WTC11 (cell line): ENCODE measurements at regions not wholly inside any gene's neighbourhood (a gene's known extent, or its start where the extent isn't known, plus 50 kb on each side); places are given as distances from the start of the nearest gene placed in this dataset.

Experiments
- CREB1 ChIP-seq: sonication (generic); formaldehyde crosslinking; IDR thresholded peaks from 2 replicates; pipeline ENCODE4 v1.8.0; 2023; ENCODE audit warnings: mild to moderate bottlenecking, missing genetic modification reagents
- ESRRA ChIP-seq: sonication (generic); formaldehyde crosslinking; IDR thresholded peaks from 2 replicates; pipeline ENCODE4 v1.8.1; 2022; ENCODE audit warnings: mild to moderate bottlenecking, missing genetic modification reagents, borderline replicate concordance
- FOXJ3 ChIP-seq: sonication (generic); formaldehyde crosslinking; IDR thresholded peaks from 2 replicates; pipeline ENCODE4 v1.9.0; 2021; ENCODE audit warnings: missing genetic modification reagents, mild to moderate bottlenecking, borderline replicate concordance
- JUN ChIP-seq: sonication (generic); formaldehyde crosslinking; IDR thresholded peaks from 2 replicates; pipeline ENCODE4 v1.8.0; 2023; ENCODE audit warnings: mild to moderate bottlenecking, missing genetic modification reagents
- KAT7 ChIP-seq: sonication (generic); formaldehyde crosslinking; IDR thresholded peaks from 2 replicates; pipeline ENCODE4 v1.8.1; 2023; ENCODE audit warnings: missing genetic modification reagents, mild to moderate bottlenecking, borderline replicate concordance
- MXD4 ChIP-seq: fragments of 250-450 bp; sonication (Bioruptor Pico); IDR thresholded peaks from 2 replicates; pipeline ENCODE4 v1.8.0; 2021; ENCODE audit warnings: mild to moderate bottlenecking, moderate library complexity, borderline replicate concordance
- MYBL2 ChIP-seq: sonication (generic); formaldehyde crosslinking; IDR thresholded peaks from 2 replicates; pipeline ENCODE4 v1.8.1; 2023; ENCODE audit warnings: mild to moderate bottlenecking, moderate library complexity, missing genetic modification reagents
- NR2C2 ChIP-seq: sonication (generic); formaldehyde crosslinking; IDR thresholded peaks from 2 replicates; pipeline ENCODE4 v1.8.0; 2022; ENCODE audit warnings: mild to moderate bottlenecking, missing genetic modification reagents
- SP1 ChIP-seq: sonication (generic); formaldehyde crosslinking; conservative IDR thresholded peaks from 2 replicates; pipeline ENCODE4 v1.8.1; 2022; ENCODE audit warnings: missing genetic modification reagents
- TCF7 ChIP-seq: sonication (generic); formaldehyde crosslinking; IDR thresholded peaks from 2 replicates; pipeline ENCODE4 v1.8.0; 2022; ENCODE audit warnings: mild to moderate bottlenecking, low read depth, missing genetic modification reagents, moderate library complexity
- ZNF416 ChIP-seq: fragments of 250-450 bp; sonication (Bioruptor Pico); IDR thresholded peaks from 2 replicates; pipeline ENCODE4 v1.9.0; 2021; ENCODE audit warnings: mild to moderate bottlenecking, inconsistent platforms
- TF ChIP-seq, protein P1 (sequence below): sonication (generic); formaldehyde crosslinking; IDR thresholded peaks from 2 replicates; pipeline ENCODE4 v1.8.1; 2023; ENCODE audit warnings: mild to moderate bottlenecking, missing genetic modification reagents, moderate library complexity
- TF ChIP-seq, protein P2 (sequence below): fragments of 200-600 bp; IDR thresholded peaks from 2 replicates; pipeline ENCODE4 v1.8.0; 2022; ENCODE audit warnings: antibody characterized with exemption
- TF ChIP-seq, protein P3 (sequence below): sonication (generic); formaldehyde crosslinking; IDR thresholded peaks from 2 replicates; pipeline ENCODE4 v1.8.0; 2022; ENCODE audit warnings: mild to moderate bottlenecking, missing genetic modification reagents

DNA sequence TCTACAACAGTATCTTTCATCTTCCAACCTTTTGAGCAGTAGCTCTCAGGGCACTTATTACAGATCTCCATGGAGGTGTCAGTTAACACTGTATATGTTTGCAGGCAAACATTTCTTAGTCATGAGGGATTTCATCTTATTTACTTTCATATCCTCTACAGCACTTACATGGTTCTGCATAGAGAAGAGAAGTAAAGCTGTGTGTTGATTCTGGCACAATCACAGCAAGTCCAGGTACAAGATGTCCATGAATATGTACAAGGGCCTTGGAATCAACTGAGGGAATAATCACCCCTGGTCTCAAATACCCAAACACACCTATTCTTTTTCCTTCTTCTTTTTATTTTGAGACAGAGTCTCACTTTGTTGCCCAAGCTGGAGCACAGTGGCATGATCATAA is 142.0 kb upstream of the TRPM3 start:
- TF ChIP-seq, protein P1, sequence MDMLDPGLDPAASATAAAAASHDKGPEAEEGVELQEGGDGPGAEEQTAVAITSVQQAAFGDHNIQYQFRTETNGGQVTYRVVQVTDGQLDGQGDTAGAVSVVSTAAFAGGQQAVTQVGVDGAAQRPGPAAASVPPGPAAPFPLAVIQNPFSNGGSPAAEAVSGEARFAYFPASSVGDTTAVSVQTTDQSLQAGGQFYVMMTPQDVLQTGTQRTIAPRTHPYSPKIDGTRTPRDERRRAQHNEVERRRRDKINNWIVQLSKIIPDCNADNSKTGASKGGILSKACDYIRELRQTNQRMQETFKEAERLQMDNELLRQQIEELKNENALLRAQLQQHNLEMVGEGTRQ (CRISPR knock-in tag), result no peak
- TF ChIP-seq, protein P2, sequence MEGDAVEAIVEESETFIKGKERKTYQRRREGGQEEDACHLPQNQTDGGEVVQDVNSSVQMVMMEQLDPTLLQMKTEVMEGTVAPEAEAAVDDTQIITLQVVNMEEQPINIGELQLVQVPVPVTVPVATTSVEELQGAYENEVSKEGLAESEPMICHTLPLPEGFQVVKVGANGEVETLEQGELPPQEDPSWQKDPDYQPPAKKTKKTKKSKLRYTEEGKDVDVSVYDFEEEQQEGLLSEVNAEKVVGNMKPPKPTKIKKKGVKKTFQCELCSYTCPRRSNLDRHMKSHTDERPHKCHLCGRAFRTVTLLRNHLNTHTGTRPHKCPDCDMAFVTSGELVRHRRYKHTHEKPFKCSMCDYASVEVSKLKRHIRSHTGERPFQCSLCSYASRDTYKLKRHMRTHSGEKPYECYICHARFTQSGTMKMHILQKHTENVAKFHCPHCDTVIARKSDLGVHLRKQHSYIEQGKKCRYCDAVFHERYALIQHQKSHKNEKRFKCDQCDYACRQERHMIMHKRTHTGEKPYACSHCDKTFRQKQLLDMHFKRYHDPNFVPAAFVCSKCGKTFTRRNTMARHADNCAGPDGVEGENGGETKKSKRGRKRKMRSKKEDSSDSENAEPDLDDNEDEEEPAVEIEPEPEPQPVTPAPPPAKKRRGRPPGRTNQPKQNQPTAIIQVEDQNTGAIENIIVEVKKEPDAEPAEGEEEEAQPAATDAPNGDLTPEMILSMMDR, result no peak
- TF ChIP-seq JUN (CRISPR knock-in tag), result no peak
- TF ChIP-seq TCF7 (CRISPR knock-in tag), result no peak
- no peak for TF ChIP-seq NR2C2 (CRISPR knock-in tag)
- no peak for TF ChIP-seq MYBL2 (CRISPR knock-in tag)
- TF ChIP-seq KAT7 (CRISPR knock-in tag), result no peak
- no peak for TF ChIP-seq CREB1 (CRISPR knock-in tag)
- no peak for TF ChIP-seq SP1
- TF ChIP-seq FOXJ3 (CRISPR knock-in tag), result no peak
- no peak for TF ChIP-seq ESRRA
- TF ChIP-seq, protein P3, sequence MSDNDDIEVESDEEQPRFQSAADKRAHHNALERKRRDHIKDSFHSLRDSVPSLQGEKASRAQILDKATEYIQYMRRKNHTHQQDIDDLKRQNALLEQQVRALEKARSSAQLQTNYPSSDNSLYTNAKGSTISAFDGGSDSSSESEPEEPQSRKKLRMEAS (CRISPR knock-in tag), result no peak
- TF ChIP-seq MXD4 (CRISPR knock-in tag), result no peak
- no peak for TF ChIP-seq ZNF416 (CRISPR knock-in tag)
